ENCODE measurements at regions not wholly inside any gene's neighbourhood (a gene's known extent, or its start where the extent isn't known, plus 50 kb on each side); places are given as distances from the start of the nearest gene placed in this dataset.

- no peak overlapping the region for H3K4me3 ChIP-seq (ENCODE audit: low read length)
- H3K4me1 ChIP-seq (ENCODE audit: control insufficient read depth, insufficient read depth, low read length), result no peaks in the 10 kb centered on the region
- H3K9ac ChIP-seq (ENCODE audit: extremely low read depth, low read length, poor library complexity, severe bottlenecking), result no peak overlapping the region
- TF ChIP-seq CTCF (conservative IDR thresholded peaks at IDR 0.05), result no peak
- Mint-ChIP-seq H3K27ac (no peak overlapping the region), H3K4me3 (no peak overlapping the region), H3K27me3 (ENCODE audit: insufficient read depth) (peaks cover 19% of the 10 kb centered on the region), H3K36me3 (ENCODE audit: low read depth) (no peaks in the 10 kb centered on the region), H3K4me1 (peaks cover 5% of the 10 kb centered on the region), H3K9me3 (no peaks in the 10 kb centered on the region)
- no peak overlapping the region for H3K27ac ChIP-seq (ENCODE audit: low read depth, low read length)
- peaks cover 30% of the 10 kb centered on the region for H3K27me3 ChIP-seq (ENCODE audit: control insufficient read depth, insufficient read depth, low read length, poor library complexity, severe bottlenecking)
- DNase-seq, result no peak
- WGBS, 2 experiments (ENCODE audit: insufficient coverage in 1 of 2, insufficient read length in 1 of 2), result 91 to 94% methylated on average over 4 to 8 of the region's 8 CpGs
- no peaks in the 10 kb centered on the region for H3K36me3 ChIP-seq (ENCODE audit: control insufficient read depth, insufficient read depth, low read length)
- no peaks in the 10 kb centered on the region for H3K9me3 ChIP-seq (ENCODE audit: control insufficient read depth, low read length)
These were observed 107.1 kb downstream of the MAT2B start for GRCh38 chr5:163612358-163613149.

GRCh38 chr5:163613150-163613442, 107.7 kb downstream of the MAT2B start:
- H3K4me3 Mint-ChIP-seq, result no peak overlapping the region
- Histone ChIP-seq H3K9me3 (ENCODE audit: control insufficient read depth, low read length) (no peaks in the 10 kb centered on the region), H3K27me3 (ENCODE audit: control insufficient read depth, insufficient read depth, low read length, poor library complexity, severe bottlenecking) (peaks cover 34% of the 10 kb centered on the region), H3K9ac (ENCODE audit: extremely low read depth, low read length, poor library complexity, severe bottlenecking) (no peak overlapping the region), H3K36me3 (ENCODE audit: control insufficient read depth, insufficient read depth, low read length) (no peaks in the 10 kb centered on the region), H3K4me1 (ENCODE audit: control insufficient read depth, insufficient read depth, low read length) (no peaks in the 10 kb centered on the region), H3K4me3 (ENCODE audit: low read length) (no peak overlapping the region), H3K27ac (ENCODE audit: low read depth, low read length) (no peak overlapping the region)
- no peak for DNase-seq
- WGBS, 2 experiments (ENCODE audit: insufficient coverage in 1 of 2, insufficient read length in 1 of 2), result 80 to 89% methylated on average over 4 of the region's 4 CpGs
- no peak for TF ChIP-seq CTCF (conservative IDR thresholded peaks at IDR 0.05)
- no peaks in the 10 kb centered on the region for H3K36me3 Mint-ChIP-seq (ENCODE audit: low read depth)
- H3K4me1 Mint-ChIP-seq, result peaks cover 5% of the 10 kb centered on the region
- H3K9me3 Mint-ChIP-seq, result no peaks in the 10 kb centered on the region
- peaks cover 22% of the 10 kb centered on the region for H3K27me3 Mint-ChIP-seq (ENCODE audit: insufficient read depth)
- H3K27ac Mint-ChIP-seq, result no peak overlapping the region

GRCh38 chr5:163614787-163615186, 109.4 kb downstream of the MAT2B start:
- Histone ChIP-seq H3K36me3 (ENCODE audit: control insufficient read depth, insufficient read depth, low read length) (no peaks in the 10 kb centered on the region), H3K9me3 (ENCODE audit: control insufficient read depth, low read length) (no peaks in the 10 kb centered on the region), H3K4me1 (ENCODE audit: control insufficient read depth, insufficient read depth, low read length) (no peaks in the 10 kb centered on the region), H3K27me3 (ENCODE audit: control insufficient read depth, insufficient read depth, low read length, poor library complexity, severe bottlenecking) (peaks cover 41% of the 10 kb centered on the region), H3K27ac (ENCODE audit: low read depth, low read length) (no peak overlapping the region), H3K9ac (ENCODE audit: extremely low read depth, low read length, poor library complexity, severe bottlenecking) (no peak overlapping the region), H3K4me3 (ENCODE audit: low read length) (no peak overlapping the region)
- Mint-ChIP-seq H3K4me1 (peaks cover 7% of the 10 kb centered on the region), H3K9me3 (no peaks in the 10 kb centered on the region), H3K27ac (no peak overlapping the region), H3K27me3 (ENCODE audit: insufficient read depth) (peaks cover 32% of the 10 kb centered on the region), H3K36me3 (ENCODE audit: low read depth) (no peaks in the 10 kb centered on the region), H3K4me3 (no peak overlapping the region)
- 85% methylated on average over 3 of the region's 3 CpGs; no CpG with 5 or more reads in 1 of the 2 experiments for WGBS, 2 experiments (ENCODE audit: insufficient coverage in 1 of 2, insufficient read length in 1 of 2)
- TF ChIP-seq CTCF (conservative IDR thresholded peaks at IDR 0.05), result no peak
- no peak for DNase-seq

Measured in endodermal cell (in vitro differentiated cells).